ENCODE measurements at regions not wholly inside any gene's neighbourhood (a gene's known extent, or its start where the extent isn't known, plus 50 kb on each side); places are given as distances from the start of the nearest gene placed in this dataset.

DNA sequence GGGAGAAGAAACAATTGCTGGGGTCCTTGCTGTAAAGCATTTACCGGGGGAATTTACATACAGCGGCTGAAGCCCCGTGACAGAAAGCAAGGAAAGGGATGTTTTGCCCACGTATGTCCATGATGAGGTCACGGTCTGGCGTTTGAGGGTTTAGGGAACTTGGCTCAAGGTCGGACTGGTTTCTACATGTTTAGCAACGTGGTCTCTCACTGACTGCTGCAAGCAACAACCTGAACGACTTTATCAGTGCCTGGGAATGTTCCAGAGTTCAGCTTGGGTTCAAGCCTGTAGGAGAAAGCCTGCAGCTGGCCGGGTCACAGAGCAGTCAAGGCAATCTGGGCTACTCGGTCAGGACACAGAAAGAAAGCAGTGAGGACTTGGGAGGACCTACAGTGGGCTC is 323.3 kb downstream of the AJAP1 start (continued):
- TF ChIP-seq, protein P1, sequence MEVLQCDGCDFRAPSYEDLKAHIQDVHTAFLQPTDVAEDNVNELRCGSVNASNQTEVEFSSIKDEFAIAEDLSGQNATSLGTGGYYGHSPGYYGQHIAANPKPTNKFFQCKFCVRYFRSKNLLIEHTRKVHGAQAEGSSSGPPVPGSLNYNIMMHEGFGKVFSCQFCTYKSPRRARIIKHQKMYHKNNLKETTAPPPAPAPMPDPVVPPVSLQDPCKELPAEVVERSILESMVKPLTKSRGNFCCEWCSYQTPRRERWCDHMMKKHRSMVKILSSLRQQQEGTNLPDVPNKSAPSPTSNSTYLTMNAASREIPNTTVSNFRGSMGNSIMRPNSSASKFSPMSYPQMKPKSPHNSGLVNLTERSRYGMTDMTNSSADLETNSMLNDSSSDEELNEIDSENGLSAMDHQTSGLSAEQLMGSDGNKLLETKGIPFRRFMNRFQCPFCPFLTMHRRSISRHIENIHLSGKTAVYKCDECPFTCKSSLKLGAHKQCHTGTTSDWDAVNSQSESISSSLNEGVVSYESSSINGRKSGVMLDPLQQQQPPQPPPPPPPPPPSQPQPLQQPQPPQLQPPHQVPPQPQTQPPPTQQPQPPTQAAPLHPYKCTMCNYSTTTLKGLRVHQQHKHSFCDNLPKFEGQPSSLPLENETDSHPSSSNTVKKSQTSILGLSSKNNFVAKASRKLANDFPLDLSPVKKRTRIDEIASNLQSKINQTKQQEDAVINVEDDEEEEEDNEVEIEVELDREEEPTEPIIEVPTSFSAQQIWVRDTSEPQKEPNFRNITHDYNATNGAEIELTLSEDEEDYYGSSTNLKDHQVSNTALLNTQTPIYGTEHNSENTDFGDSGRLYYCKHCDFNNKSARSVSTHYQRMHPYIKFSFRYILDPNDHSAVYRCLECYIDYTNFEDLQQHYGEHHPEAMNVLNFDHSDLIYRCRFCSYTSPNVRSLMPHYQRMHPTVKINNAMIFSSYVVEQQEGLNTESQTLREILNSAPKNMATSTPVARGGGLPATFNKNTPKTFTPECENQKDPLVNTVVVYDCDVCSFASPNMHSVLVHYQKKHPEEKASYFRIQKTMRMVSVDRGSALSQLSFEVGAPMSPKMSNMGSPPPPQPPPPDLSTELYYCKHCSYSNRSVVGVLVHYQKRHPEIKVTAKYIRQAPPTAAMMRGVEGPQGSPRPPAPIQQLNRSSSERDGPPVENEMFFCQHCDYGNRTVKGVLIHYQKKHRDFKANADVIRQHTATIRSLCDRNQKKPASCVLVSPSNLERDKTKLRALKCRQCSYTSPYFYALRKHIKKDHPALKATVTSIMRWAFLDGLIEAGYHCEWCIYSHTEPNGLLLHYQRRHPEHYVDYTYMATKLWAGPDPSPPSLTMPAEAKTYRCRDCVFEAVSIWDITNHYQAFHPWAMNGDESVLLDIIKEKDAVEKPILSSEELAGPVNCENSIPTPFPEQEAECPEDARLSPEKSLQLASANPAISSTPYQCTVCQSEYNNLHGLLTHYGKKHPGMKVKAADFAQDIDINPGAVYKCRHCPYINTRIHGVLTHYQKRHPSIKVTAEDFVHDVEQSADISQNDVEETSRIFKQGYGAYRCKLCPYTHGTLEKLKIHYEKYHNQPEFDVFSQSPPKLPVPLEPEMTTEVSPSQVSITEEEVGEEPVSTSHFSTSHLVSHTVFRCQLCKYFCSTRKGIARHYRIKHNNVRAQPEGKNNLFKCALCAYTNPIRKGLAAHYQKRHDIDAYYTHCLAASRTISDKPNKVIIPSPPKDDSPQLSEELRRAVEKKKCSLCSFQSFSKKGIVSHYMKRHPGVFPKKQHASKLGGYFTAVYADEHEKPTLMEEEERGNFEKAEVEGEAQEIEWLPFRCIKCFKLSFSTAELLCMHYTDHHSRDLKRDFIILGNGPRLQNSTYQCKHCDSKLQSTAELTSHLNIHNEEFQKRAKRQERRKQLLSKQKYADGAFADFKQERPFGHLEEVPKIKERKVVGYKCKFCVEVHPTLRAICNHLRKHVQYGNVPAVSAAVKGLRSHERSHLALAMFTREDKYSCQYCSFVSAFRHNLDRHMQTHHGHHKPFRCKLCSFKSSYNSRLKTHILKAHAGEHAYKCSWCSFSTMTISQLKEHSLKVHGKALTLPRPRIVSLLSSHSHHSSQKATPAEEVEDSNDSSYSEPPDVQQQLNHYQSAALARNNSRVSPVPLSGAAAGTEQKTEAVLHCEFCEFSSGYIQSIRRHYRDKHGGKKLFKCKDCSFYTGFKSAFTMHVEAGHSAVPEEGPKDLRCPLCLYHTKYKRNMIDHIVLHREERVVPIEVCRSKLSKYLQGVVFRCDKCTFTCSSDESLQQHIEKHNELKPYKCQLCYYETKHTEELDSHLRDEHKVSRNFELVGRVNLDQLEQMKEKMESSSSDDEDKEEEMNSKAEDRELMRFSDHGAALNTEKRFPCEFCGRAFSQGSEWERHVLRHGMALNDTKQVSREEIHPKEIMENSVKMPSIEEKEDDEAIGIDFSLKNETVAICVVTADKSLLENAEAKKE (CRISPR knock-in tag; IDR thresholded peaks at IDR 0.05) = no peak

DNA sequence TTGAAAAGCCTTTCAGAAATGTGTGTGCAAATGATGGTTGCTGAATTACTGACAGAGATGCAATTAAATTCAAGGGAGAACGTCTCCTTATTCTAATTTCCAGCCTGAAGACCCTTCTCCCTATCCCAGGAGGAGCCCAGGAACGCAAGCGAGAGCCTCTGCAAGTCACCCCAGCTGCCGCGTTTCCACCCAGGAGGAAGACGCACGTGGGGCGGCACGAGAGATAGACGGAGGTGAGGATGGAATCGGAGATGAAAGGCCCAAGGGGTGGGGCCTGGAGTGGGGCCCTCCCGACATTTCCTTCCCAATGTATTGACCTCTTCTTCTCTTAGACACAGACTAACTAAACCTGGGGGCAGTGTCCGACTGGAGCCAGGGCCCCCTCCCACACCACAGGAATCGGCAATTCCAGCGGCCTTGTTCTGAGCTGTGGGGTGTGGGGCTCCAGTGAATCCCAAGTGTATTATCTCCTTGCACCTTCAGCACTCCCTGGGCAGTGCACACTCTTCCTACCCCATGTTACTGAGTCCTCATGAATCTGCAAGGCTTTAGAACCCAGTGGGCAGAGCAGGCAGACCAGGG is 322.5 kb downstream of the AJAP1 start:
- Mint-ChIP-seq H3K4me3 (no peak overlapping the region), H3K9me3 (peaks cover 6% of the 10 kb centered on the region; the same call in 2 of the 3 replicates), H3K27ac (no peak overlapping the region), H3K27me3 (ENCODE audit: insufficient read depth, low read depth, poor library complexity) (no peaks in the 10 kb centered on the region), H3K4me1 (peaks cover 3% of the 10 kb centered on the region; the same call in 2 of the 3 replicates), H3K36me3 (ENCODE audit: low read depth) (no peaks in the 10 kb centered on the region)
- no peaks in the 10 kb centered on the region for H3F3A ChIP-seq (replicated peaks; ENCODE audit: low read depth)
- H3K4me1 ChIP-seq (ENCODE audit: insufficient read depth) = no peaks in the 10 kb centered on the region
- ATAC-seq = no peak
- no peaks in the 10 kb centered on the region for H4K20me1 ChIP-seq (replicated peaks; ENCODE audit: insufficient read depth)
- H3K27me3 ChIP-seq (ENCODE audit: insufficient read depth) = no peaks in the 10 kb centered on the region
- no peak overlapping the region for H3K4me2 ChIP-seq
- no peaks in the 10 kb centered on the region for H3K9me2 ChIP-seq (ENCODE audit: insufficient read depth)
- H2AFZ ChIP-seq = no peak overlapping the region
- H3K27ac ChIP-seq (ENCODE audit: low read depth) = no peak overlapping the region
- no peak overlapping the region for H3K4me3 ChIP-seq
- H3K79me2 ChIP-seq (replicated peaks; ENCODE audit: insufficient read depth) = no peaks in the 10 kb centered on the region
- no peaks in the 10 kb centered on the region for H3K36me3 ChIP-seq (ENCODE audit: insufficient read depth)
- DNase-seq (ENCODE audit: low spot score) = no peak
- TF ChIP-seq CREB1 (CRISPR knock-in tag; IDR thresholded peaks at IDR 0.05; ENCODE audit: low read depth) (no peak), EZH2phosphoT487 (IDR thresholded peaks at IDR 0.05; ENCODE audit: unreplicated experiment) (no peak), NANOG (IDR thresholded peaks at IDR 0.05; ENCODE audit: borderline replicate concordance) (no peak), JUNB (IDR thresholded peaks at IDR 0.05; ENCODE audit: unreplicated experiment) (no peak), EZH2 (IDR thresholded peaks at IDR 0.05; ENCODE audit: low read depth, unreplicated experiment) (no peak)
- TF ChIP-seq, protein P2, sequence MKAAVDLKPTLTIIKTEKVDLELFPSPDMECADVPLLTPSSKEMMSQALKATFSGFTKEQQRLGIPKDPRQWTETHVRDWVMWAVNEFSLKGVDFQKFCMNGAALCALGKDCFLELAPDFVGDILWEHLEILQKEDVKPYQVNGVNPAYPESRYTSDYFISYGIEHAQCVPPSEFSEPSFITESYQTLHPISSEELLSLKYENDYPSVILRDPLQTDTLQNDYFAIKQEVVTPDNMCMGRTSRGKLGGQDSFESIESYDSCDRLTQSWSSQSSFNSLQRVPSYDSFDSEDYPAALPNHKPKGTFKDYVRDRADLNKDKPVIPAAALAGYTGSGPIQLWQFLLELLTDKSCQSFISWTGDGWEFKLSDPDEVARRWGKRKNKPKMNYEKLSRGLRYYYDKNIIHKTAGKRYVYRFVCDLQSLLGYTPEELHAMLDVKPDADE (IDR thresholded peaks at IDR 0.05) = no peak
- TF ChIP-seq, protein P1 (CRISPR knock-in tag; IDR thresholded peaks at IDR 0.05) = no peak
